HCT116 (cell line): ENCODE measurements at regions not wholly inside any gene's neighbourhood (a gene's known extent, or its start where the extent isn't known, plus 50 kb on each side); places are given as distances from the start of the nearest gene placed in this dataset.

Experiments used
- CTCF ChIP-seq, 3 experiments: fragments of 200-600 bp in 1 of 3; sonication (generic) in 1 of 3; IDR thresholded peaks in 2 of 3; conservative IDR thresholded peaks in 1 of 3; 2 replicates each; pipeline ENCODE4 v1.5.1; 2012 to 2017; ENCODE audit warnings: low read depth in 2 of 3, low read length in 2 of 3, antibody characterized with exemption in 1 of 3, borderline replicate concordance in 1 of 3, control low read depth in 1 of 3, mild to moderate bottlenecking in 1 of 3, mixed read lengths in 1 of 3, mixed run types in 1 of 3, moderate library complexity in 1 of 3; ENCODE audit not compliant: insufficient read depth in 1 of 3
- EZH2 ChIP-seq: fragments of 200-600 bp; sonication (generic); IDR thresholded peaks from 2 replicates; pipeline ENCODE4 v1.6.1; 2017; ENCODE audit warnings: antibody characterized with exemption, mixed run types
- EZH2phosphoT487 ChIP-seq: fragments of 200-600 bp; IDR thresholded peaks from 2 replicates; pipeline ENCODE4 v1.6.1; 2018; ENCODE audit warnings: antibody characterized with exemption, borderline replicate concordance
- JUND ChIP-seq: IDR thresholded peaks from 2 replicates; pipeline ENCODE4 v1.6.1; 2012
- MAX ChIP-seq: IDR thresholded peaks from 2 replicates; pipeline ENCODE4 v1.6.1; 2012
- POLR2A ChIP-seq: IDR thresholded peaks from 2 replicates; pipeline ENCODE4 v1.7.0; 2011; ENCODE audit warnings: borderline replicate concordance; ENCODE audit not compliant: insufficient read depth, insufficient read length; ENCODE audit errors: extremely low read depth
- POLR2AphosphoS5 ChIP-seq: IDR thresholded peaks from 2 replicates; pipeline ENCODE4 v1.6.1; 2011; ENCODE audit warnings: mild to moderate bottlenecking, low read depth, low read length, moderate library complexity
- REST ChIP-seq: IDR thresholded peaks from 2 replicates; pipeline ENCODE4 v1.6.1; 2012; ENCODE audit warnings: low read depth
- SP1 ChIP-seq: IDR thresholded peaks from 2 replicates; pipeline ENCODE4 v1.6.1; 2012; ENCODE audit warnings: low read depth

- TF ChIP-seq POLR2AphosphoS5 (no peak), JUND (no peak), SP1 (no peak), CTCF (IDR thresholded peaks at IDR 0.05 in 2 of 3, conservative IDR thresholded peaks at IDR 0.05 in 1 of 3; ENCODE audit: borderline replicate concordance in 1 of 3, insufficient read depth in 1 of 3, low read depth in 2 of 3, low read length in 2 of 3) (no peak), POLR2A (no peak), EZH2 (no peak), EZH2phosphoT487 (no peak), MAX (no peak), REST (no peak)
These were observed 167.2 kb upstream of the CNTN1 start for GRCh38 chr12:40525054-40525453.
